Activated CD8-positive, alpha-beta T cell treated with anti-CD3 and anti-CD28 coated beads for 36 hours (primary cell): ENCODE measurements at regions not wholly inside any gene's neighbourhood (a gene's known extent, or its start where the extent isn't known, plus 50 kb on each side); places are given as distances from the start of the nearest gene placed in this dataset.

ENCODE experiments used
- ATAC-seq: fragments of 200-7000 bp; cut with Tn5 transposase; one replicate; pipeline ENCODE4 v1.10.0; 2021; ENCODE audit warnings: mild to moderate bottlenecking, moderate library complexity
- CTCF ChIA-PET: fragments of 350-600 bp; sonication (Branson Sonifier 250); formaldehyde crosslinking; loops from one replicate; lab custom pipeline; 2021; ENCODE audit warnings: antibody characterized with exemption; lab: Charles Lee
- POLR2A ChIA-PET: fragments of 350-600 bp; sonication (Branson Sonifier 250); formaldehyde crosslinking; loops from one replicate; lab custom pipeline; 2021; ENCODE audit warnings: antibody characterized with exemption; lab: Charles Lee
- DNase-seq: peaks from one replicate; pipeline ENCODE4 v3.0.0-alpha.2; 2020
- H3K27ac Mint-ChIP-seq: one replicate; pipeline ENCODE4 v1.8.0; 2021; ENCODE audit warnings: mild to moderate bottlenecking, mixed read lengths
- H3K27me3 Mint-ChIP-seq: one replicate; pipeline ENCODE4 v1.8.0; 2021; ENCODE audit warnings: mixed read lengths
- H3K36me3 Mint-ChIP-seq: one replicate; pipeline ENCODE4 v1.8.0; 2021; ENCODE audit warnings: low read depth, mixed read lengths
- H3K4me1 Mint-ChIP-seq: one replicate; pipeline ENCODE4 v1.8.0; 2021; ENCODE audit warnings: low read depth, mixed read lengths
- H3K4me3 Mint-ChIP-seq: one replicate; pipeline ENCODE4 v1.8.0; 2021; ENCODE audit warnings: mild to moderate bottlenecking, moderate library complexity, mixed read lengths
- H3K9me3 Mint-ChIP-seq: one replicate; pipeline ENCODE4 v1.8.0; 2021; ENCODE audit warnings: mixed read lengths
- CTCF ChIP-seq: fragments of 200-600 bp; IDR thresholded peaks from one replicate; pipeline ENCODE4 v1.8.0; 2022; ENCODE audit warnings: antibody characterized with exemption, mild to moderate bottlenecking
- intact Hi-C: fragments of 100-400 bp; cut with micrococcal nuclease; formaldehyde crosslinking; loops from one replicate; pipeline ENCODE4 v1.10.0; 2022

GRCh38 chr21:28431527-28432200 lies 561.0 kb downstream of the LTN1 start:
- TF ChIP-seq CTCF: no peak
- ATAC-seq: no peak
- CTCF ChIA-PET: no interaction called here
- DNase-seq: no peak
- intact Hi-C loops: no loop called here
- H3K4me3 Mint-ChIP-seq: no peak overlapping the region
- H3K36me3 Mint-ChIP-seq: no peaks in the 10 kb centered on the region
- POLR2A ChIA-PET: no interaction called here
- H3K4me1 Mint-ChIP-seq: no peaks in the 10 kb centered on the region
- no peaks in the 10 kb centered on the region for H3K9me3 Mint-ChIP-seq
- no peaks in the 10 kb centered on the region for H3K27me3 Mint-ChIP-seq
- H3K27ac Mint-ChIP-seq: no peak overlapping the region

- H3K27me3 Mint-ChIP-seq: no peaks in the 10 kb centered on the region
- H3K4me3 Mint-ChIP-seq: no peak overlapping the region
- no peaks in the 10 kb centered on the region for H3K4me1 Mint-ChIP-seq
- no peak for ATAC-seq
- CTCF ChIA-PET: no interaction called here
- DNase-seq: no peak
- POLR2A ChIA-PET: no interaction called here
- intact Hi-C loops: no loop called here
- TF ChIP-seq CTCF: no peak
- H3K36me3 Mint-ChIP-seq: no peaks in the 10 kb centered on the region
- H3K9me3 Mint-ChIP-seq: no peaks in the 10 kb centered on the region
- no peak overlapping the region for H3K27ac Mint-ChIP-seq
Observed at GRCh38 chr21:28431022-28431421, 561.7 kb downstream of the LTN1 start.

- no peaks in the 10 kb centered on the region for H3K36me3 Mint-ChIP-seq
- H3K4me3 Mint-ChIP-seq: no peak overlapping the region
- no peaks in the 10 kb centered on the region for H3K9me3 Mint-ChIP-seq
- TF ChIP-seq CTCF: no peak
- H3K27me3 Mint-ChIP-seq: no peaks in the 10 kb centered on the region
- no peak for DNase-seq
- ChIA-PET CTCF (no interaction called here), POLR2A (no interaction called here)
- no peak for ATAC-seq
- H3K4me1 Mint-ChIP-seq: no peaks in the 10 kb centered on the region
- H3K27ac Mint-ChIP-seq: no peak overlapping the region
- intact Hi-C loops: no loop called here
Observed at GRCh38 chr21:28429161-28429560, 563.5 kb downstream of the LTN1 start.

- ATAC-seq (no peak), DNase-seq (no peak)
- Mint-ChIP-seq H3K4me1 (no peaks in the 10 kb centered on the region), H3K27ac (no peak overlapping the region), H3K4me3 (no peak overlapping the region), H3K27me3 (no peaks in the 10 kb centered on the region), H3K9me3 (no peaks in the 10 kb centered on the region), H3K36me3 (no peaks in the 10 kb centered on the region)
- ChIA-PET POLR2A (no interaction called here), CTCF (no interaction called here)
- intact Hi-C loops: no loop called here
- no peak for TF ChIP-seq CTCF
Observed at GRCh38 chr21:28427394-28428022, 565.2 kb downstream of the LTN1 start.

- Mint-ChIP-seq H3K4me1 (no peaks in the 10 kb centered on the region), H3K27me3 (no peaks in the 10 kb centered on the region), H3K36me3 (no peaks in the 10 kb centered on the region), H3K27ac (no peak overlapping the region), H3K9me3 (no peaks in the 10 kb centered on the region), H3K4me3 (no peak overlapping the region)
- intact Hi-C loops: no loop called here
- DNase-seq (no peak), ATAC-seq (no peak)
- TF ChIP-seq CTCF: no peak
- POLR2A ChIA-PET: no interaction called here
- CTCF ChIA-PET: no interaction called here
Observed at GRCh38 chr21:28426545-28426944, 566.1 kb downstream of the LTN1 start.
